ENCODE measurements at regions not wholly inside any gene's neighbourhood (a gene's known extent, or its start where the extent isn't known, plus 50 kb on each side); places are given as distances from the start of the nearest gene placed in this dataset.

DNA sequence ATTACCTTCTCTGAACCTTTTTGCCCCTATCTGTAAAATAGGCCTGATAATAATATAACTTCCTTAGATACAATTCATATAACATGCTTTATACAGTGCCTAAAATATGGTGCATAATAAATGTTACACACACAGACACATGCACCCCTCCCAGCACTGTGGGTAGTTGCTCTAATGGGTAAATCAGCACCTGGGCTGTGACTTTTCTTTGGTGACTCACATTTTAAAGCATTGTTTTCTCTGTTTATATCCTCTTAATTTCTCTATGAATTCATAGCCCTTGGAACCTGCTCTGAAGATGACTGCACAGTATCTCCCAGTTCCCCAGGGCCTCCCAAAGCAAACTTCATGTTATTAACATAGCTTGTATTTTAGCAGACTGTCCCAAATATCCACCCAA, 248.2 kb upstream of the TNP1 start:
- H3K79me2 ChIP-seq (ENCODE audit: insufficient read depth) = no peaks in the 10 kb centered on the region
- H3F3A ChIP-seq (replicated peaks; ENCODE audit: insufficient read depth) = peaks cover 22% of the 10 kb centered on the region
- H3K27me3 ChIP-seq (ENCODE audit: insufficient read depth) = no peaks in the 10 kb centered on the region
- H4K20me1 ChIP-seq (ENCODE audit: insufficient read depth) = no peaks in the 10 kb centered on the region
- no peak overlapping the region for H3K4me3 ChIP-seq (ENCODE audit: low read depth in 2 of 2, low read length in 1 of 2)
- H3K4me2 ChIP-seq = no peak overlapping the region
- TF ChIP-seq FOXM1 (IDR thresholded peaks at IDR 0.05; ENCODE audit: low read depth) (no peak), RFX5 (IDR thresholded peaks at IDR 0.05; ENCODE audit: low read length) (no peak), EZH2phosphoT487 (IDR thresholded peaks at IDR 0.05; ENCODE audit: borderline replicate concordance, low read depth) (no peak), FOXJ3 (CRISPR knock-in tag; IDR thresholded peaks at IDR 0.05) (no peak), NFIC (IDR thresholded peaks at IDR 0.05; ENCODE audit: borderline replicate concordance) (no peak), SIN3A (IDR thresholded peaks at IDR 0.05; ENCODE audit: borderline replicate concordance, low read depth, low read length) (no peak), FOSL2 (IDR thresholded peaks at IDR 0.05; ENCODE audit: borderline replicate concordance, low read depth) (no peak), RAD21 (IDR thresholded peaks at IDR 0.05; ENCODE audit: low read length) (no peak), YY1 (IDR thresholded peaks at IDR 0.05; ENCODE audit: low read depth) (no peak), MEF2A (IDR thresholded peaks at IDR 0.05; ENCODE audit: borderline replicate concordance, low read depth) (no peak), GABPA (IDR thresholded peaks at IDR 0.05; ENCODE audit: low read depth) (no peak)
- TF ChIP-seq, protein P1, sequence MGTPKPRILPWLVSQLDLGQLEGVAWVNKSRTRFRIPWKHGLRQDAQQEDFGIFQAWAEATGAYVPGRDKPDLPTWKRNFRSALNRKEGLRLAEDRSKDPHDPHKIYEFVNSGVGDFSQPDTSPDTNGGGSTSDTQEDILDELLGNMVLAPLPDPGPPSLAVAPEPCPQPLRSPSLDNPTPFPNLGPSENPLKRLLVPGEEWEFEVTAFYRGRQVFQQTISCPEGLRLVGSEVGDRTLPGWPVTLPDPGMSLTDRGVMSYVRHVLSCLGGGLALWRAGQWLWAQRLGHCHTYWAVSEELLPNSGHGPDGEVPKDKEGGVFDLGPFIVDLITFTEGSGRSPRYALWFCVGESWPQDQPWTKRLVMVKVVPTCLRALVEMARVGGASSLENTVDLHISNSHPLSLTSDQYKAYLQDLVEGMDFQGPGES (IDR thresholded peaks at IDR 0.05; ENCODE audit: low read depth, low read length) = no peak
- TF ChIP-seq, protein P2, sequence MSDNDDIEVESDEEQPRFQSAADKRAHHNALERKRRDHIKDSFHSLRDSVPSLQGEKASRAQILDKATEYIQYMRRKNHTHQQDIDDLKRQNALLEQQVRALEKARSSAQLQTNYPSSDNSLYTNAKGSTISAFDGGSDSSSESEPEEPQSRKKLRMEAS (IDR thresholded peaks at IDR 0.05; ENCODE audit: low read depth) = no peak
- TF ChIP-seq, protein P3, sequence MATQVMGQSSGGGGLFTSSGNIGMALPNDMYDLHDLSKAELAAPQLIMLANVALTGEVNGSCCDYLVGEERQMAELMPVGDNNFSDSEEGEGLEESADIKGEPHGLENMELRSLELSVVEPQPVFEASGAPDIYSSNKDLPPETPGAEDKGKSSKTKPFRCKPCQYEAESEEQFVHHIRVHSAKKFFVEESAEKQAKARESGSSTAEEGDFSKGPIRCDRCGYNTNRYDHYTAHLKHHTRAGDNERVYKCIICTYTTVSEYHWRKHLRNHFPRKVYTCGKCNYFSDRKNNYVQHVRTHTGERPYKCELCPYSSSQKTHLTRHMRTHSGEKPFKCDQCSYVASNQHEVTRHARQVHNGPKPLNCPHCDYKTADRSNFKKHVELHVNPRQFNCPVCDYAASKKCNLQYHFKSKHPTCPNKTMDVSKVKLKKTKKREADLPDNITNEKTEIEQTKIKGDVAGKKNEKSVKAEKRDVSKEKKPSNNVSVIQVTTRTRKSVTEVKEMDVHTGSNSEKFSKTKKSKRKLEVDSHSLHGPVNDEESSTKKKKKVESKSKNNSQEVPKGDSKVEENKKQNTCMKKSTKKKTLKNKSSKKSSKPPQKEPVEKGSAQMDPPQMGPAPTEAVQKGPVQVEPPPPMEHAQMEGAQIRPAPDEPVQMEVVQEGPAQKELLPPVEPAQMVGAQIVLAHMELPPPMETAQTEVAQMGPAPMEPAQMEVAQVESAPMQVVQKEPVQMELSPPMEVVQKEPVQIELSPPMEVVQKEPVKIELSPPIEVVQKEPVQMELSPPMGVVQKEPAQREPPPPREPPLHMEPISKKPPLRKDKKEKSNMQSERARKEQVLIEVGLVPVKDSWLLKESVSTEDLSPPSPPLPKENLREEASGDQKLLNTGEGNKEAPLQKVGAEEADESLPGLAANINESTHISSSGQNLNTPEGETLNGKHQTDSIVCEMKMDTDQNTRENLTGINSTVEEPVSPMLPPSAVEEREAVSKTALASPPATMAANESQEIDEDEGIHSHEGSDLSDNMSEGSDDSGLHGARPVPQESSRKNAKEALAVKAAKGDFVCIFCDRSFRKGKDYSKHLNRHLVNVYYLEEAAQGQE (IDR thresholded peaks at IDR 0.05; ENCODE audit: low read depth, low read length) = no peak
- H3K27ac ChIP-seq (ENCODE audit: low read depth in 2 of 2, low read length in 1 of 2) = no peak overlapping the region
- H3K9me2 ChIP-seq = no peaks in the 10 kb centered on the region
- H3K4me1 ChIP-seq (ENCODE audit: control insufficient read depth in 1 of 2, insufficient read depth in 2 of 2, low read depth in 1 of 2, low read length in 1 of 2) = peaks cover 0 to 40% of the 10 kb centered on the region in 2 experiments; a peak in 2 of 4 replicates
- CTCF ChIA-PET = interaction anchor here (1.0 to 1.5 kb wide), 3 partner anchors 19 to 605 kb away, joined by 3 to 4 read pairs (median 4); no protein-coding TSS in a partner anchor
- H3K36me3 ChIP-seq (replicated peaks in 1 of 2; ENCODE audit: control insufficient read depth in 1 of 2, insufficient read depth in 2 of 2, low read length in 1 of 2) = no peaks in the 10 kb centered on the region
- no peak overlapping the region for H3K9ac ChIP-seq
- no peak for DNase-seq
- H2AFZ ChIP-seq (ENCODE audit: low read depth) = no peak overlapping the region
- H3K9me3 ChIP-seq = no peaks in the 10 kb centered on the region
- POLR2A ChIA-PET = no interaction called here
